NCI-H2029 treated with DMSO at 0.1 percent for 48 hours (cell line): ENCODE measurements at regions not wholly inside any gene's neighbourhood (a gene's known extent, or its start where the extent isn't known, plus 50 kb on each side); places are given as distances from the start of the nearest gene placed in this dataset.

Experiments used
- DNase-seq: peaks from one replicate; lab custom pipeline; 2025; lab: John Stamatoyannopoulos, UW

- no peak for DNase-seq
These were observed 150.8 kb downstream of the SYF2 start for GRCh38 chr1:25081496-25081895.

- no peak for DNase-seq
These were observed 150.5 kb upstream of the RUNX3 start for GRCh38 chr1:25080294-25081209.

- no peak for DNase-seq
These were observed 149.0 kb upstream of the RUNX3 start for GRCh38 chr1:25079048-25079447.

GRCh38 chr1:25074351-25075227 lies 144.5 kb upstream of the RUNX3 start:
- DNase-seq: no peak

GRCh38 chr1:25073640-25074270 lies 143.7 kb upstream of the RUNX3 start:
- no peak for DNase-seq

GRCh38 chr1:25072461-25072860 lies 142.4 kb upstream of the RUNX3 start:
- no peak for DNase-seq

- no peak for DNase-seq
These were observed 138.8 kb upstream of the RUNX3 start for GRCh38 chr1:25068829-25069228.

GRCh38 chr1:25068316-25068715 lies 138.2 kb upstream of the RUNX3 start:
- no peak for DNase-seq

- DNase-seq: no peak
These were observed 137.6 kb upstream of the RUNX3 start for GRCh38 chr1:25067518-25068251.

GRCh38 chr1:25066731-25067517 lies 136.8 kb upstream of the RUNX3 start:
- no peak for DNase-seq

GRCh38 chr1:25066256-25066655 lies 136.2 kb upstream of the RUNX3 start:
- DNase-seq: no peak

GRCh38 chr1:25065795-25066238 lies 135.7 kb upstream of the RUNX3 start:
- DNase-seq: no peak

- no peak for DNase-seq
These were observed 135.2 kb upstream of the RUNX3 start for GRCh38 chr1:25065321-25065721.

- no peak for DNase-seq
These were observed 134.6 kb upstream of the RUNX3 start for GRCh38 chr1:25064465-25065240.

- DNase-seq: no peak
These were observed 133.7 kb upstream of the RUNX3 start for GRCh38 chr1:25063591-25064416.

GRCh38 chr1:25062621-25063255 lies 132.7 kb upstream of the RUNX3 start:
- DNase-seq: no peak

GRCh38 chr1:25061261-25061995 lies 131.4 kb upstream of the RUNX3 start:
- no peak for DNase-seq

- DNase-seq: no peak
These were observed 127.1 kb upstream of the RUNX3 start for GRCh38 chr1:25057188-25057587.
